DMS53 treated with DMSO at 0.1 percent for 48 hours (cell line): ENCODE measurements at regions not wholly inside any gene's neighbourhood (a gene's known extent, or its start where the extent isn't known, plus 50 kb on each side); places are given as distances from the start of the nearest gene placed in this dataset.

ENCODE experiments used
- DNase-seq: peaks from one replicate; lab custom pipeline; 2025; ENCODE audit not compliant: unreplicated experiment; lab: John Stamatoyannopoulos, UW

- no peak for DNase-seq
Observed at GRCh38 chr4:54992266-54992665, 133.1 kb downstream of the KDR start.

GRCh38 chr4:54988655-54989054 lies 136.7 kb downstream of the KDR start:
- DNase-seq = no peak

- no peak for DNase-seq
Observed at GRCh38 chr4:54986095-54986846, 139.1 kb downstream of the KDR start.

- no peak for DNase-seq
Observed at GRCh38 chr4:54976682-54977081, 148.7 kb downstream of the KDR start.

- no peak for DNase-seq
Observed at GRCh38 chr4:54976031-54976430, 149.4 kb downstream of the KDR start.

GRCh38 chr4:54973784-54974183 lies 151.6 kb downstream of the KDR start:
- no peak for DNase-seq

GRCh38 chr4:54971474-54971950 lies 153.9 kb downstream of the KDR start:
- peak; percentile 51 for DNase-seq

- no peak for DNase-seq
Observed at GRCh38 chr4:54967289-54967688, 158.1 kb downstream of the KDR start.

- peak; percentile 37 for DNase-seq
Observed at GRCh38 chr4:54961357-54961975, 163.9 kb downstream of the KDR start.

- no peak for DNase-seq
Observed at GRCh38 chr4:54959651-54960116, 165.7 kb downstream of the KDR start.

- no peak for DNase-seq
Observed at GRCh38 chr4:54959131-54959530, 166.3 kb downstream of the KDR start.

GRCh38 chr4:54958236-54958635 lies 167.2 kb downstream of the KDR start:
- DNase-seq = no peak

GRCh38 chr4:54954656-54955388 lies 170.6 kb downstream of the KDR start:
- DNase-seq = no peak

GRCh38 chr4:54946741-54947140 lies 178.7 kb downstream of the KDR start:
- peak; percentile 33 for DNase-seq

GRCh38 chr4:54945838-54946237 lies 179.6 kb downstream of the KDR start:
- DNase-seq = no peak

GRCh38 chr4:54942721-54943120 lies 182.7 kb downstream of the KDR start:
- no peak for DNase-seq

GRCh38 chr4:54941994-54942552 lies 183.3 kb downstream of the KDR start:
- DNase-seq = peak; percentile 56

- DNase-seq = no peak
Observed at GRCh38 chr4:54940996-54941865, 184.2 kb downstream of the KDR start.

- no peak for DNase-seq
Observed at GRCh38 chr4:54937501-54937900, 187.9 kb downstream of the KDR start.

- DNase-seq = no peak
Observed at GRCh38 chr4:54933579-54933978, 191.8 kb downstream of the KDR start.

GRCh38 chr4:54930226-54930625 lies 195.2 kb downstream of the KDR start:
- no peak for DNase-seq
